H1 (cell line): ENCODE measurements at regions not wholly inside any gene's neighbourhood (a gene's known extent, or its start where the extent isn't known, plus 50 kb on each side); places are given as distances from the start of the nearest gene placed in this dataset.

Source experiments
- CBX5 ChIP-seq: fragments of 300-800, 300-1000 bp; sonication (generic); IDR thresholded peaks from 2 replicates; pipeline ENCODE4 v1.7.1; 2016; ENCODE audit warnings: antibody characterized with exemption, low read length, low read depth
- CTCF ChIP-seq, 3 experiments: IDR thresholded peaks; 1 replicate in 2 of 3; 2 replicates in 1 of 3; pipeline versions ENCODE4 v1.5.1 to v1.6.1; 2011; ENCODE audit warnings: low read length in 3 of 3, mild to moderate bottlenecking in 3 of 3, inconsistent platforms in 2 of 3, low read depth in 1 of 3, moderate library complexity in 1 of 3; ENCODE audit not compliant: insufficient read depth in 1 of 3; ENCODE audit errors: control extremely low read depth in 1 of 3
- EGR1 ChIP-seq: IDR thresholded peaks from 2 replicates; pipeline ENCODE4 v1.6.1; 2011; ENCODE audit warnings: low read depth, low read length, borderline replicate concordance
- GTF2F1 ChIP-seq: IDR thresholded peaks from 2 replicates; pipeline ENCODE4 v1.6.1; 2012; ENCODE audit warnings: low read depth, low read length, improper control_type of control experiment, borderline replicate concordance
- HDAC6 ChIP-seq: IDR thresholded peaks from one replicate; pipeline ENCODE4 v1.7.1; 2012; ENCODE audit warnings: low read depth, mild to moderate bottlenecking, inconsistent platforms, low read length, moderate library complexity
- JUND ChIP-seq: IDR thresholded peaks from 2 replicates; pipeline ENCODE4 v1.6.1; 2011; ENCODE audit warnings: mild to moderate bottlenecking, improper control_type of control experiment, low read length
- KDM4A ChIP-seq: IDR thresholded peaks from one replicate; pipeline ENCODE4 v1.7.1; 2012; ENCODE audit warnings: low read depth, mild to moderate bottlenecking, moderate library complexity, low read length, inconsistent platforms; ENCODE audit not compliant: severe bottlenecking
- MAFK ChIP-seq: IDR thresholded peaks from 2 replicates; pipeline ENCODE4 v1.6.1; 2012; ENCODE audit warnings: low read depth, mild to moderate bottlenecking, improper control_type of control experiment, low read length
- NRF1 ChIP-seq: IDR thresholded peaks from 2 replicates; pipeline ENCODE4 v1.6.1; 2011; ENCODE audit warnings: mild to moderate bottlenecking, low read depth, low read length, improper control_type of control experiment
- RXRA ChIP-seq: IDR thresholded peaks from 2 replicates; pipeline ENCODE4 v1.6.1; 2011; ENCODE audit warnings: low read depth, mild to moderate bottlenecking, low read length, moderate library complexity; ENCODE audit not compliant: insufficient read depth
- SIN3A ChIP-seq, 2 experiments: IDR thresholded peaks in 1 of 2; conservative IDR thresholded peaks in 1 of 2; 2 replicates each; pipeline ENCODE4 v1.6.1; 2011 to 2012; ENCODE audit warnings: low read length in 2 of 2, improper control_type of control experiment in 1 of 2, low read depth in 1 of 2, mild to moderate bottlenecking in 1 of 2
- SP1 ChIP-seq: IDR thresholded peaks from 2 replicates; pipeline ENCODE4 v1.6.1; 2011; ENCODE audit warnings: low read depth, low read length
- TBP ChIP-seq: IDR thresholded peaks from 2 replicates; pipeline ENCODE4 v1.6.1; 2011; ENCODE audit warnings: low read depth, low read length, improper control_type of control experiment

GRCh38 chr15:97903971-97904572 lies 56.4 kb upstream of the ARRDC4 start (continued):
- no peak for TF ChIP-seq GTF2F1
- TF ChIP-seq SP1 = 0 out of 2 replicates have a peak, but pooled peaks have one; percentile 20
- TF ChIP-seq TBP = peak; percentile 78; the same call in 1 of the 2 replicates
- no peak for TF ChIP-seq SIN3A (conservative IDR thresholded peaks at IDR 0.05 in 1 of 2, IDR thresholded peaks at IDR 0.05 in 1 of 2; ENCODE audit: low read depth in 1 of 2, low read length in 2 of 2)
- TF ChIP-seq RXRA = no peak
- TF ChIP-seq NRF1 = no peak
- no peak for TF ChIP-seq CBX5
- TF ChIP-seq CTCF (IDR thresholded peaks at IDR 0.05; ENCODE audit: control extremely low read depth in 1 of 3, insufficient read depth in 1 of 3, low read depth in 1 of 3, low read length in 3 of 3) = peak; percentile 75 to 96 (median 77)
- no peak for TF ChIP-seq HDAC6
- TF ChIP-seq MAFK = no peak
- TF ChIP-seq EGR1 = no peak
- TF ChIP-seq KDM4A = no peak
- no peak for TF ChIP-seq JUND
